Fibroblast of lung (primary cell): ENCODE measurements at regions not wholly inside any gene's neighbourhood (a gene's known extent, or its start where the extent isn't known, plus 50 kb on each side); places are given as distances from the start of the nearest gene placed in this dataset.

Source experiments
- EZH2 ChIP-seq: IDR thresholded peaks from 2 replicates; pipeline ENCODE4 v1.5.1; 2012; ENCODE audit warnings: low read length, control low read depth, mild to moderate bottlenecking; ENCODE audit errors: missing control alignments
- TF ChIP-seq, protein P1 (sequence below), 2 donors: IDR thresholded peaks in 1 of 2; conservative IDR thresholded peaks in 1 of 2; 1 replicate in 1 of 2; 2 replicates in 1 of 2; pipeline ENCODE4 v1.5.1; 2011 to 2012; ENCODE audit warnings: low read length in 2 of 2, control low read depth in 1 of 2, inconsistent platforms in 1 of 2, low read depth in 1 of 2, mild to moderate bottlenecking in 1 of 2

DNA sequence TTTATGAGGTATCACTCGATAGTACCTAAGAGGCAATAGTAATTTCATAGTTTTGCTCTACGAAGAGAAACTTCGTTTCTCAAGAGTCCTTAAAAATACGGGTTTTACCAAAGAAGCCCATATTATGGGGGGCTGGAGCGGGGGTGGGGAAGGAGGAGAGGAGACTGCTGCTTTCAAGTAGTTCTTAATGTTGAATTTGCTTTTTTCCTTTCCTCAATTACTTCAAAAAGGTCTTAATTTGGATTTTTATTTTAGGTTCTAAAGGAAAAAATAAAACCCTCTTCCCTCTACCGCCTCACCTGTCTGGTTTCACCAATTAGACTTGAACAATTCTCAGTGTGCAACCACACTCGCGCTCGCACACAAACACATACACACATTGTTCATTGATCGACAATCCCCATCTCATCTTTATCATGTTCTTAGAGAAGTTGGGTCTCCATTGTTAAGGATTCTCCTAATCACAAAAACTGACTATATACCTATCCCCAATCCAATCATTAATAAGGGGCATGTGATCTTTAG is 97.2 kb downstream of the HFE start:
- TF ChIP-seq, protein P1, sequence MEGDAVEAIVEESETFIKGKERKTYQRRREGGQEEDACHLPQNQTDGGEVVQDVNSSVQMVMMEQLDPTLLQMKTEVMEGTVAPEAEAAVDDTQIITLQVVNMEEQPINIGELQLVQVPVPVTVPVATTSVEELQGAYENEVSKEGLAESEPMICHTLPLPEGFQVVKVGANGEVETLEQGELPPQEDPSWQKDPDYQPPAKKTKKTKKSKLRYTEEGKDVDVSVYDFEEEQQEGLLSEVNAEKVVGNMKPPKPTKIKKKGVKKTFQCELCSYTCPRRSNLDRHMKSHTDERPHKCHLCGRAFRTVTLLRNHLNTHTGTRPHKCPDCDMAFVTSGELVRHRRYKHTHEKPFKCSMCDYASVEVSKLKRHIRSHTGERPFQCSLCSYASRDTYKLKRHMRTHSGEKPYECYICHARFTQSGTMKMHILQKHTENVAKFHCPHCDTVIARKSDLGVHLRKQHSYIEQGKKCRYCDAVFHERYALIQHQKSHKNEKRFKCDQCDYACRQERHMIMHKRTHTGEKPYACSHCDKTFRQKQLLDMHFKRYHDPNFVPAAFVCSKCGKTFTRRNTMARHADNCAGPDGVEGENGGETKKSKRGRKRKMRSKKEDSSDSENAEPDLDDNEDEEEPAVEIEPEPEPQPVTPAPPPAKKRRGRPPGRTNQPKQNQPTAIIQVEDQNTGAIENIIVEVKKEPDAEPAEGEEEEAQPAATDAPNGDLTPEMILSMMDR (conservative IDR thresholded peaks at IDR 0.05 in 1 of 2, IDR thresholded peaks at IDR 0.05 in 1 of 2; ENCODE audit: low read depth in 1 of 2, low read length in 2 of 2): no peak
- no peak for TF ChIP-seq EZH2
